ENCODE measurements at regions not wholly inside any gene's neighbourhood (a gene's known extent, or its start where the extent isn't known, plus 50 kb on each side); places are given as distances from the start of the nearest gene placed in this dataset.

GRCh38 chr4:38468339-38468866 is 195.6 kb upstream of the KLF3 start:
- no peak overlapping the region for H4K8ac ChIP-seq (ENCODE audit: extremely low read depth, insufficient read depth, low read length)
- WGBS, 2 experiments (ENCODE audit: extremely low coverage in 1 of 2, insufficient coverage in 1 of 2, insufficient read length in 1 of 2, insufficient replicate concordance in 2 of 2, low coverage in 1 of 2, low lambda C conversion rate in 2 of 2, missing lambda C conversion rate in 1 of 2) = 92% methylated on average over 3 of the region's 3 CpGs; no CpG with 5 or more reads in 1 of the 2 experiments
- no peaks in the 10 kb centered on the region for H3K4me1 ChIP-seq (replicated peaks in 1 of 4; ENCODE audit: control insufficient read depth in 3 of 4, insufficient read depth in 4 of 4, low read length in 3 of 4)
- H3K27ac ChIP-seq (ENCODE audit: low read depth, low read length) = no peak overlapping the region
- CTCF ChIA-PET (ENCODE audit: partially characterized antibody) = interaction anchor here (0.9 to 2.1 kb wide), 2 partner anchors 8 to 19 kb away, joined by 3 to 8 read pairs; no protein-coding TSS in a partner anchor
- H3K4ac ChIP-seq (replicated peaks; ENCODE audit: insufficient read length, low read depth, low read length) = no peak overlapping the region
- no peaks in the 10 kb centered on the region for H4K20me1 ChIP-seq (replicated peaks in 1 of 2; ENCODE audit: control insufficient read depth in 1 of 2, insufficient read depth in 2 of 2, low read length in 2 of 2)
- FAIRE-seq (no peak), DNase-seq (ENCODE audit: low read depth in 1 of 2, low spot score in 2 of 2) (no peak)
- H3K56ac ChIP-seq (replicated peaks; ENCODE audit: insufficient read length, low read depth, low read length) = no peak overlapping the region
- H4K5ac ChIP-seq (ENCODE audit: insufficient read length, low read depth, low read length) = no peak overlapping the region
- H3K79me2 ChIP-seq (ENCODE audit: control insufficient read depth in 1 of 2, insufficient read depth in 2 of 2, low read length in 2 of 2) = no peaks in the 10 kb centered on the region
- no peak overlapping the region for H2AFZ ChIP-seq (ENCODE audit: low read length)
- H3K23me2 ChIP-seq (ENCODE audit: low read depth, low read length) = no peaks in the 10 kb centered on the region
- H3K14ac ChIP-seq (ENCODE audit: insufficient read length) = no peak overlapping the region
- no peak overlapping the region for H2BK120ac ChIP-seq (replicated peaks; ENCODE audit: low read depth, low read length)
- POLR2A ChIA-PET (ENCODE audit: partially characterized antibody) = no interaction called here
- no peak overlapping the region for H3K4me3 ChIP-seq (ENCODE audit: extremely low read depth in 1 of 4, insufficient read depth in 2 of 4, low read depth in 3 of 4, low read length in 4 of 4)
- H2BK12ac ChIP-seq (ENCODE audit: low read depth, low read length) = no peak overlapping the region
- H3K9ac ChIP-seq (replicated peaks in 1 of 4; ENCODE audit: extremely low read depth in 1 of 4, low read depth in 3 of 4, low read length in 3 of 4) = no peak overlapping the region
- H2BK20ac ChIP-seq (ENCODE audit: low read length) = no peak overlapping the region
- H3K79me1 ChIP-seq (ENCODE audit: low read depth, low read length) = no peaks in the 10 kb centered on the region
- H2BK15ac ChIP-seq (ENCODE audit: low read length) = no peak overlapping the region
- no peak overlapping the region for H4K91ac ChIP-seq (replicated peaks; ENCODE audit: insufficient read length, low read length)
- H3K4me2 ChIP-seq (ENCODE audit: insufficient read depth in 1 of 2, low read depth in 2 of 2, low read length in 2 of 2) = no peak overlapping the region
- H3K36me3 ChIP-seq (ENCODE audit: control insufficient read depth in 2 of 4, insufficient read depth in 4 of 4, low read length in 3 of 4) = no peaks in the 10 kb centered on the region
- H3K27me3 ChIP-seq (replicated peaks in 1 of 4; ENCODE audit: control insufficient read depth in 3 of 4, extremely low read depth in 1 of 4, insufficient read depth in 3 of 4, low read length in 3 of 4) = no peaks in the 10 kb centered on the region
- no peak overlapping the region for H3K18ac ChIP-seq (ENCODE audit: extremely low read depth, low read length)
- H2BK5ac ChIP-seq (ENCODE audit: low read depth, low read length) = no peak overlapping the region
- peaks cover 6 to 12% of the 10 kb centered on the region in 2 experiments; a peak in 3 of 4 replicates for H3K9me3 ChIP-seq (ENCODE audit: insufficient read depth in 2 of 2, low read depth in 1 of 2, low read length in 1 of 2)
- H3K23ac ChIP-seq (ENCODE audit: insufficient read length) = no peak overlapping the region
- TF ChIP-seq NRF1 (IDR thresholded peaks at IDR 0.05; ENCODE audit: low read depth, low read length) (no peak), KDM4A (IDR thresholded peaks at IDR 0.05; ENCODE audit: low read depth, low read length, severe bottlenecking) (no peak)
- H2AK5ac ChIP-seq (ENCODE audit: low read depth, low read length) = no peak overlapping the region
